ENCODE measurements at regions not wholly inside any gene's neighbourhood (a gene's known extent, or its start where the extent isn't known, plus 50 kb on each side); places are given as distances from the start of the nearest gene placed in this dataset.
"Not testable (repeated sequence)": the region's sequence is repeated elsewhere in the genome, so short reads cannot be mapped to it uniquely, and the experiment has no call there.

DNA sequence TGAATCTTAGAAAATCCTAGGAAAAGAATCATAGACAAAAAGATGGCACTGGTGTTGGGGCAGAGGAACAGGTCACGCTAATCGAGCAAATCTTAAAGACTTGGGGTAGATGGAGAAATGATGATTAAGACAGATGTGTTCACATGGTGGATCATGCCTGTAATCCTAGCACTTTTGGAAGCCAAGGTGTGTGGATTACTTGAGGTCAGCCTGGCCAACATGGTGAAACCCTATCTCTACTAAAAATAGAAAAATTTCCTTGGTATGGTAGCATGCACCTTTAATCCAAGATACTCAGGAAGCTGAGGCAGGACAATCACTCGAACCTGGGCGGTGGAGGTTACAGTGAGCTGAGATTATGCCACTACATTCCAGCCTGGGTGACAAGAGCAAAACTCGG lies 145.7 kb upstream of the HSFY2 start:
- no peak for DNase-seq (ENCODE audit: low spot score)

- no peak for DNase-seq (ENCODE audit: low spot score)
These were observed 139.3 kb upstream of the HSFY2 start for GRCh38 chrY:18912846-18913245.

DNA sequence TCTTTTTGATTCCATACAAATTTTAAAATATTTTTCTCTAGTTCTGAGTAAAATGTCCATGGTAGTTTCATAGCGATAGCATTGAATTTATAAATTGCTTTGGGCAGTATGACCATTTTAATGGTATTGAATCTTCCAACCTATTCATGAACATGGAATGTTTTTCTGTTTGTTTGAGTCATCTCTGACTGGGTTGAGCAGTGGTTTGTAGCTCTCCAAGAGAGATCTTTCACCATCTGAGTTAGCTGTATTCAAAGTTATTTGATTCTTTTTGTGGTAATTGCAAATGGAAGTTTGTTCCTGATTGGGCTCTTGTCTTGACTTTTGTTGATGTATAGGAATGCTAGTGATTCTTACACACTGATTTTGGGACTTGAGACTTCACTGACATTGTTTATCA lies 136.3 kb upstream of the HSFY2 start:
- DNase-seq (ENCODE audit: low spot score) = no peak

DNA sequence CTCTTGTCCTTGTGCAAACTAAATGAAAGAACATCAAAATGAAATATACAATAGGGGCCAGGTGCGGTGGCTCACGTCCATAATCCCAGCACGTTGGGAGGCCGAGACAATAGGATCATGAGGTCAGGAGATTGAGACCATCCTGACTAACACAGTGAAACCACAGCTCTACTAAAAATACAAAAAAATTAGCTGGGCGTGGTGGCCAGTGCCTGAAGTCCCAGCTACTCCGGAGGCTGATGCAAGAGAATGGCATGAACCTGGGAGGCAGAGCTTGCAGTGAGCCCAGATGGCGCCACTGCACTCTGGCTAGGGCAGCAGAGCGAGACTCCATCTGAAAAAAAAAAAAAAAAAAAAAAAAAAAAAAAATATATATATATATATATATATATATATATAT lies 132.7 kb upstream of the HSFY2 start:
- not testable (repeated sequence) for DNase-seq (ENCODE audit: low spot score)

DNA sequence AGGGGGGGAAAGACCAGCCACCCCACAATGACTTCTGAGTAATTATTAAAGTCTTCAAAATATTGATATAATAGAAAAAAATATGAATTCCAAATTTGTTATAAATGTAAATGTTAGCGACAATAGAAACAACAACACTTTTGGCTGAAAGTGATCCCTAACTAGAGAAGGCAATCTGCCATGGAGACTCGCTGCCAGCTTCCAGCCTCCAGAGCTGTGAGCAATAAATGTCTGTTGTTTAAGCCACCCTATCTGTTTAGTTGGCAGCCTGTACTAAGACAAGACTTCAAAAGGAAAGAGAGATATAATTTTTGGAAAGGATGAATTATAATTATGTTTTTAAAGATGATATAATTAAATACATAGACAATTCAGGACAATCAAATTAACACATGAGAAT lies 130.8 kb upstream of the HSFY2 start:
- DNase-seq (ENCODE audit: low spot score) = no peak

DNA sequence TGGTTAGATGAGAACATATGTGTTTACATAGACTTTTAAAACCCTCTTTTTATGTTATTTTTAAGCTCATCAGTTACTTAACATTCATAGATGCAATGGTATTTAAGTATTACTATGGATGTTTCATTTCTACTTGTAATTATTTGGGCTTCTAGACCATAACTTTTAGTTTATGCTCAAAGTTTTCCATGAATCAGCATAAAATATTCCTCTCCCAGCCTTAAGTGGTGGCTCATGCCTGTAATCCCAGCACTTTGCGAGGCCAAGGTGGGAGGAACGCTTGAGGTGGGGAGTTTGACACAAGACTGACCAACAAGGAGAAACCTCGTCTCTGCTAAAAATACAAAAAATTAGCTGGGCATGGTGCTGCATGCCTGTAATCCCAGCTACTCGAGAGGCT lies 118.5 kb upstream of the HSFY2 start:
- no peak for DNase-seq (ENCODE audit: low spot score)

DNA sequence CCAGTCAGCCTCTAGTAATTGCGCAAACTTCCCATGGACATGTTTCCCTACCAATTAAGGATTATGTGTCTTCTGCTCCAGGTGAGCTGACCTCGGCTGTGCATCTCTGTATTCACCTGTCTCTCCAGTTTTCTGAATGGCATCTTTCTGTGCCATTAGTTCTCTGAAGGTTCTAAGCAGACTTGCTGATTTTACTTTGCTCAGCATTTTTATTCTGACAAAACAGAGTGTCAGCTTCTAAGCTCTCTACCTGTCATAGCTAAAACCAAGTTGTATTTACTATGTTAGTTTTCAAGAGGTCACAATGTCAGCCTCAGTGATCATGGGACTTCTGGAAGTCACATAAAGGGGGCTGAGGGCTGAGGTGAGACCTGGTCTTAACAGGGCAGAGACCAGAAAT lies 116.0 kb upstream of the HSFY2 start:
- DNase-seq (ENCODE audit: low spot score) = no peak

GRCh38 chrY:18884748-18885147 lies 111.2 kb upstream of the HSFY2 start:
- no peak for DNase-seq (ENCODE audit: low spot score)

DNA sequence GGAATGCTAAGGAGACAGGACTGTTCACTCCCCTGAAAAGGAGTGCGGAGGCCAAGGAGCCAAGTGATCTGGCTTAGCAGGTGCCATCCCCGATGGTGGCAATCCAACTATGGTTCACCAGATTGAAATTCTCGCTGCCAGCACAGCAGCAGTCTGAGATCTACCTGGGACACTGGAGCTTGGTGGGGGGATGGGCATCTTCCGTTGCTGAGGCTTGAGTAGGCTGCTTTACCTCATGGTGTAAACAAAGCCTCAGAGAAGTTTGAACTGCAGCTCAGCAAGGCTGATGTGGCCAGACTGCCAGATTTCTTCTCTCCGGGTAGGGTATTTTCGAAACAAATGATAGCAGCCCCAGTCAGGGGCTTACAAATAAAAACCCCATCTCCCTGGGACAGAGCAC lies 95.6 kb upstream of the HSFY2 start:
- not testable (repeated sequence) for DNase-seq (ENCODE audit: low spot score)

DNA sequence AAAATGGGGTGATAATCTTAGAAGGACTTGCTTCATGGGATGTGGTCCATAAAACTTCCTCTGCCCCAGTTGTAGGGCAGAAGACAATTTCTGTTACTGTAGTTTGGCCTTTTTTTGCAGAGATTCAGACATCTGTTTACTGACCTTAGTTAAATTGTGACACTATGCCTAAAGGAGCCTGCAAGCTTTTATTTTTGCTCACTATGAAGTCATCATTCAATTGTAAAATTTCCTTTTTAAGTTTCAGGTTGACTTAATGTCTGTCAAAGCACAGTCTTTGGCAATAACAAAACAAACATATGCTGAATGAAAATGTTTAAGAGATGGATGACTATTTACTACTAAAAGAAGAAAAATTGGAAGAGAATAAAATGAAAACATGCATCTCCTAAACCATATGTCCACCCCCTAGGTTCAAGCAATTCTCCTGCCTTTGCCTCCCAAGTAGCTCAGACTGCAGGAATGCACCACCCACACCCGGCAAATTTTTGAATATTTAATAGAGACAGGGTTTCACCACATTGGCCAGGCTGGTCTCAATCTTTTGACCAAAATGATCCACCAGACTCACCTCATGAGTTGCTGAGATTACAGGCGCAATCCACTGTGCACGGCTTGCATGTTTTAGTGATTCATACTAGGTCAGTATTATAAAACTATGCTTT lies 93.5 kb upstream of the HSFY2 start:
- not testable (repeated sequence) for DNase-seq (ENCODE audit: low spot score)

GRCh38 chrY:18860856-18861255 lies 87.3 kb upstream of the HSFY2 start:
- DNase-seq (ENCODE audit: low spot score) = not testable (repeated sequence)

GRCh38 chrY:18858484-18859191 lies 85.1 kb upstream of the HSFY2 start:
- not testable (repeated sequence) for DNase-seq (ENCODE audit: low spot score)

DNA sequence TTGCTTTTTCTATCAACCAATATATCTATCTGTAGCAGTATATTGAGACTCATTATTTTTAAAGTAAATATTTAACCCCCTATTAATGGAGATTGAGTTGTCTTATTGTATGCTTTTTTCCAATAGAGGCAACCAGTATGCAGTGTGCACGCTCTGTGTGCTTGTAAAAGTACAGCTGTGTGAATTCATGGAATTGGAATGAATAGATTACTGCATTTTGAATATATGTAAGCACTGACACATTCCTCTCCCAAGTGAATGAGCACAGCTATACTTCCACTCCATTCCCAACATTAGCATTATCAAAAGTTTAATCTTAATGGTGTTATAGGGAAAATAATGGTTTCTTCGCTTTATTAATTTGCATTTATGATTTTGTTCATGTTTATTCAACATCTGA lies 81.6 kb upstream of the HSFY2 start:
- not testable (repeated sequence) for DNase-seq (ENCODE audit: low spot score)

DNA sequence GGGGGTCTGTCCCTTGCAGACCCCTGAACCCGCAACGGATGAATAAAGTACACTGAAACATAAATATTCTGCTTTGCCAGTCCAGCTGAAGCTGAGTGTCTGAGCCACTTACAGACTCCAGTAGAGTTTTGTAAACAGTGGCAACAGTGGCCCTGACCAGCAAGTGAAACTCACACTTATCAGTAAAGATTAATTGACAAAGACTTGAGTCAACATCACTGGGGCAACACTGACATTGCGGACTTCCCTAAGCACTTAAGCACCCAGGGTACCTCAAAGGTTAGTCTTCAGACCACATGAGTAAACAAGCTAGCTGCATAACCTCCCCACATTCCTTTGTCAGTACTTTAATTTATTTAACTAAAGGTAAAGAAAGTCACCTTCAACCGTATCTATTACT lies 79.8 kb upstream of the HSFY2 start:
- not testable (repeated sequence) for DNase-seq (ENCODE audit: low spot score)

- DNase-seq (ENCODE audit: low spot score) = not testable (repeated sequence)
These were observed 63.1 kb upstream of the HSFY2 start for GRCh38 chrY:18836643-18837042.
